Mucosa of gallbladder (tissue), 1 donor: ENCODE measurements at regions not wholly inside any gene's neighbourhood (a gene's known extent, or its start where the extent isn't known, plus 50 kb on each side); places are given as distances from the start of the nearest gene placed in this dataset.
"Not testable (repeated sequence)": the region's sequence is repeated elsewhere in the genome, so short reads cannot be mapped to it uniquely, and the experiment has no call there.

Experiments
- DNase-seq: peaks from one replicate; pipeline ENCODE4 v3.0.0-alpha.2; 2020; ENCODE audit warnings: low spot score
- donor health status: DM: no; HTN: no; CAD: no.

- no peak for DNase-seq
Observed at GRCh38 chr3:181330821-181331563, 341.5 kb upstream of the DNAJC19 start.

GRCh38 chr3:181330257-181330656 lies 340.7 kb upstream of the DNAJC19 start:
- no peak for DNase-seq

GRCh38 chr3:181329024-181329423 lies 339.5 kb upstream of the DNAJC19 start:
- no peak for DNase-seq

GRCh38 chr3:181328346-181328745 lies 338.8 kb upstream of the DNAJC19 start:
- DNase-seq, result no peak

- DNase-seq, result no peak
Observed at GRCh38 chr3:181327349-181327748, 337.8 kb upstream of the DNAJC19 start.

- DNase-seq, result no peak
Observed at GRCh38 chr3:181326637-181327223, 337.2 kb upstream of the DNAJC19 start.

GRCh38 chr3:181324516-181324915 lies 335.0 kb upstream of the DNAJC19 start:
- not testable (repeated sequence) for DNase-seq

GRCh38 chr3:181318321-181318720 lies 328.8 kb upstream of the DNAJC19 start:
- DNase-seq, result no peak

- DNase-seq, result no peak
Observed at GRCh38 chr3:181317508-181317907, 328.0 kb upstream of the DNAJC19 start.

GRCh38 chr3:181316482-181316881 lies 326.9 kb upstream of the DNAJC19 start:
- no peak for DNase-seq

- no peak for DNase-seq
Observed at GRCh38 chr3:181313335-181313734, 323.8 kb upstream of the DNAJC19 start.

- DNase-seq, result no peak
Observed at GRCh38 chr3:181311186-181311585, 321.6 kb upstream of the DNAJC19 start.

- DNase-seq, result no peak
Observed at GRCh38 chr3:181302960-181303359, 313.4 kb upstream of the DNAJC19 start.

- DNase-seq, result no peak
Observed at GRCh38 chr3:181300033-181300432, 310.5 kb upstream of the DNAJC19 start.

GRCh38 chr3:181298421-181298820 lies 308.9 kb upstream of the DNAJC19 start:
- DNase-seq, result no peak

GRCh38 chr3:181292984-181293383 lies 303.4 kb upstream of the DNAJC19 start:
- no peak for DNase-seq

GRCh38 chr3:181290941-181291340 lies 301.4 kb upstream of the DNAJC19 start:
- DNase-seq, result no peak

GRCh38 chr3:181289306-181289705 lies 299.8 kb upstream of the DNAJC19 start:
- no peak for DNase-seq

GRCh38 chr3:181288145-181288544 lies 298.6 kb upstream of the DNAJC19 start:
- no peak for DNase-seq

GRCh38 chr3:181279239-181279565 lies 289.7 kb upstream of the DNAJC19 start:
- no peak for DNase-seq

GRCh38 chr3:181278468-181279238 lies 289.1 kb upstream of the DNAJC19 start:
- DNase-seq, result no peak

GRCh38 chr3:181276358-181276896 lies 286.9 kb upstream of the DNAJC19 start:
- DNase-seq, result no peak

- no peak for DNase-seq
Observed at GRCh38 chr3:181274025-181274424, 284.5 kb upstream of the DNAJC19 start.
